Caco-2 (cell line): ENCODE measurements at regions not wholly inside any gene's neighbourhood (a gene's known extent, or its start where the extent isn't known, plus 50 kb on each side); places are given as distances from the start of the nearest gene placed in this dataset.

Source experiments
- BruUV-seq: library from RNA; stranded (reverse); fragments of 400-500 nt; replicated peaks from 2 replicates; lab custom pipeline; 2021; lab: Mats Ljungman, UMichigan
- CTCF ChIA-PET: fragments of 300-600 bp; sonication (Branson Sonifier 250); formaldehyde crosslinking; loops from one replicate; lab custom pipeline; 2022; ENCODE audit warnings: antibody characterized with exemption; lab: Charles Lee
- POLR2A ChIA-PET: fragments of 300-600 bp; sonication (Branson Sonifier 250); formaldehyde crosslinking; loops from one replicate; lab custom pipeline; 2022; ENCODE audit warnings: antibody characterized with exemption; lab: Charles Lee
- DNase-seq, 2 experiments: peaks; one replicate each; pipeline versions ENCODE4 v3.0.0 to v3.0.0-alpha.2; 2020 to 2022
- H3K27me3 ChIP-seq: replicated peaks from 2 replicates; pipeline ENCODE4 v1.6.0; 2011; ENCODE audit warnings: low read length; ENCODE audit not compliant: control insufficient read depth, insufficient read depth
- H3K36me3 ChIP-seq: 2 replicates; pipeline ENCODE4 v1.5.1; 2011; ENCODE audit warnings: low read length; ENCODE audit not compliant: control insufficient read depth, insufficient read depth
- H3K4me1 ChIP-seq: fragments of 250-450 bp; sonication (Bioruptor Pico); 2 replicates; pipeline ENCODE4 v1.5.1; 2020; ENCODE audit warnings: mild to moderate bottlenecking
- H3K4me3 ChIP-seq: 2 replicates; pipeline ENCODE4 v1.5.1; 2011; ENCODE audit warnings: low read depth, mild to moderate bottlenecking, control low read depth, low read length
- H3K9me3 ChIP-seq: fragments of 250-450 bp; sonication (Bioruptor Pico); 2 replicates; pipeline ENCODE4 v1.5.1; 2020; ENCODE audit warnings: mild to moderate bottlenecking, moderate library complexity
- H3K27ac Mint-ChIP-seq: one replicate; pipeline ENCODE4 v1.8.0; 2022; ENCODE audit warnings: mixed read lengths; ENCODE audit not compliant: unreplicated experiment
- H3K27me3 Mint-ChIP-seq: one replicate; pipeline ENCODE4 v1.8.0; 2022; ENCODE audit warnings: mixed read lengths; ENCODE audit not compliant: insufficient read depth, unreplicated experiment
- H3K36me3 Mint-ChIP-seq: one replicate; pipeline ENCODE4 v1.8.0; 2022; ENCODE audit warnings: mild to moderate bottlenecking, mixed read lengths; ENCODE audit not compliant: insufficient read depth, unreplicated experiment
- H3K4me1 Mint-ChIP-seq: one replicate; pipeline ENCODE4 v1.8.0; 2022; ENCODE audit warnings: low read depth, mixed read lengths; ENCODE audit not compliant: unreplicated experiment
- H3K4me3 Mint-ChIP-seq: one replicate; pipeline ENCODE4 v1.8.0; 2022; ENCODE audit warnings: mild to moderate bottlenecking, moderate library complexity, mixed read lengths; ENCODE audit not compliant: unreplicated experiment
- H3K9me3 Mint-ChIP-seq: one replicate; pipeline ENCODE4 v1.8.0; 2022; ENCODE audit warnings: mixed read lengths; ENCODE audit not compliant: unreplicated experiment
- CTCF ChIP-seq, 2 experiments: fragments of 200-600 bp in 1 of 2; IDR thresholded peaks; 1 replicate in 1 of 2; 2 replicates in 1 of 2; pipeline versions ENCODE4 v1.5.1 to v1.8.0; 2011 to 2022; ENCODE audit warnings: antibody characterized with exemption in 1 of 2, control low read depth in 1 of 2, inconsistent platforms in 1 of 2, low read depth in 1 of 2, low read length in 1 of 2, mild to moderate bottlenecking in 1 of 2, moderate library complexity in 1 of 2; ENCODE audit not compliant: insufficient read depth in 1 of 2, severe bottlenecking in 1 of 2, unreplicated experiment in 1 of 2
- intact Hi-C: fragments of 100-400 bp; cut with micrococcal nuclease; formaldehyde crosslinking; loops from one replicate; pipeline ENCODE4 v1.10.0; 2022; ENCODE audit not compliant: unreplicated experiment

- Mint-ChIP-seq H3K4me1 (no peaks in the 10 kb centered on the region), H3K27ac (no peak overlapping the region), H3K4me3 (no peak overlapping the region), H3K27me3 (no peaks in the 10 kb centered on the region), H3K36me3 (no peaks in the 10 kb centered on the region), H3K9me3 (no peaks in the 10 kb centered on the region)
- Histone ChIP-seq H3K4me3 (no peak overlapping the region), H3K9me3 (0 out of 2 replicates have a peak, but pooled peaks cover 4% of the 10 kb centered on the region), H3K4me1 (no peaks in the 10 kb centered on the region), H3K36me3 (no peaks in the 10 kb centered on the region), H3K27me3 (no peaks in the 10 kb centered on the region)
- no peak for DNase-seq
- BruUV-seq = no TSS peak
- ChIA-PET CTCF (no interaction called here), POLR2A (no interaction called here)
- no peak for TF ChIP-seq CTCF (IDR thresholded peaks at IDR 0.05; ENCODE audit: insufficient read depth in 1 of 2, low read depth in 1 of 2, low read length in 1 of 2, severe bottlenecking in 1 of 2, unreplicated experiment in 1 of 2)
- intact Hi-C loops = no loop called here
Measured at GRCh38 chr13:57813651-57814050, 182.1 kb downstream of the PCDH17 start.

GRCh38 chr13:57815600-57815999, 184.1 kb downstream of the PCDH17 start:
- Mint-ChIP-seq H3K27me3 (peaks cover 4% of the 10 kb centered on the region), H3K27ac (no peak overlapping the region), H3K4me1 (no peaks in the 10 kb centered on the region), H3K9me3 (no peaks in the 10 kb centered on the region), H3K36me3 (no peaks in the 10 kb centered on the region), H3K4me3 (no peak overlapping the region)
- Histone ChIP-seq H3K27me3 (no peaks in the 10 kb centered on the region), H3K36me3 (no peaks in the 10 kb centered on the region), H3K4me1 (no peaks in the 10 kb centered on the region), H3K4me3 (no peak overlapping the region), H3K9me3 (0 out of 2 replicates have a peak, but pooled peaks cover 4% of the 10 kb centered on the region)
- ChIA-PET CTCF (no interaction called here), POLR2A (no interaction called here)
- intact Hi-C loops = no loop called here
- DNase-seq = no peak
- no TSS peak for BruUV-seq
- TF ChIP-seq CTCF (IDR thresholded peaks at IDR 0.05; ENCODE audit: insufficient read depth in 1 of 2, low read depth in 1 of 2, low read length in 1 of 2, severe bottlenecking in 1 of 2, unreplicated experiment in 1 of 2) = no peak

GRCh38 chr13:57820924-57821323, 189.4 kb downstream of the PCDH17 start:
- POLR2A ChIA-PET = no interaction called here
- BruUV-seq = no TSS peak

More at GRCh38 chr13:57820924-57821323, 189.4 kb downstream of the PCDH17 start:
- no peaks in the 10 kb centered on the region for H3K36me3 ChIP-seq
- Mint-ChIP-seq H3K27ac (no peak overlapping the region), H3K4me3 (no peak overlapping the region), H3K36me3 (no peaks in the 10 kb centered on the region), H3K9me3 (no peaks in the 10 kb centered on the region), H3K27me3 (peaks cover 4% of the 10 kb centered on the region), H3K4me1 (no peaks in the 10 kb centered on the region)
- H3K27me3 ChIP-seq = no peaks in the 10 kb centered on the region
- no peak for TF ChIP-seq CTCF (IDR thresholded peaks at IDR 0.05; ENCODE audit: insufficient read depth in 1 of 2, low read depth in 1 of 2, low read length in 1 of 2, severe bottlenecking in 1 of 2, unreplicated experiment in 1 of 2)
- 0 out of 2 replicates have a peak, but pooled peaks cover 4% of the 10 kb centered on the region for H3K9me3 ChIP-seq
- H3K4me1 ChIP-seq = no peaks in the 10 kb centered on the region
- H3K4me3 ChIP-seq = no peak overlapping the region
- intact Hi-C loops = no loop called here
- no peak for DNase-seq
- CTCF ChIA-PET = no interaction called here
